Endothelial cell of umbilical vein (primary cell): ENCODE measurements at regions not wholly inside any gene's neighbourhood (a gene's known extent, or its start where the extent isn't known, plus 50 kb on each side); places are given as distances from the start of the nearest gene placed in this dataset.

Experiments
- BruUV-seq: library from RNA; stranded (reverse); fragments of 400-500 nt; replicated peaks from 2 replicates; lab custom pipeline; 2021; lab: Mats Ljungman, UMichigan
- CTCF ChIA-PET: fragments of 300-600, 350-600 bp; sonication (Branson Sonifier 250); formaldehyde crosslinking; loops from one replicate; lab custom pipeline; 2021; ENCODE audit warnings: antibody characterized with exemption, inconsistent platforms; lab: Charles Lee
- POLR2A ChIA-PET: fragments of 300-600, 350-600 bp; sonication (Branson Sonifier 250); formaldehyde crosslinking; loops from one replicate; lab custom pipeline; 2021; ENCODE audit warnings: antibody characterized with exemption, inconsistent platforms; lab: Charles Lee
- DNase-seq: peaks from one replicate; pipeline ENCODE4 v3.0.0-alpha.2; 2011; ENCODE audit warnings: low read depth, low spot score
- FAIRE-seq: peaks from 2 replicates; lab custom pipeline; 2011; peaks lifted over from hg19 to GRCh38; lab: Jason Lieb, UNC
- H2AFZ ChIP-seq: 2 replicates; pipeline ENCODE4 v1.6.0; 2012; ENCODE audit warnings: low read depth, low read length, control low read depth, inconsistent platforms
- H3K27ac ChIP-seq: 2 replicates; pipeline ENCODE4 v1.5.1; 2011; ENCODE audit warnings: low read depth, mild to moderate bottlenecking, control low read depth, low read length, moderate library complexity; ENCODE audit not compliant: insufficient read depth
- H3K27me3 ChIP-seq, 2 experiments: 2 replicates each; pipeline versions ENCODE4 v1.6.0 to v1.6.1; 2011; ENCODE audit warnings: low read length in 2 of 2, mixed read lengths in 1 of 2; ENCODE audit not compliant: control insufficient read depth in 2 of 2, insufficient read depth in 2 of 2
- H3K36me3 ChIP-seq, 2 experiments: 2 replicates in 1 of 2; 3 replicates in 1 of 2; pipeline ENCODE4 v1.5.1; 2011; ENCODE audit warnings: low read length in 2 of 2, mild to moderate bottlenecking in 1 of 2, moderate library complexity in 1 of 2; ENCODE audit not compliant: control insufficient read depth in 2 of 2, insufficient read depth in 2 of 2; ENCODE audit errors: extremely low read depth in 1 of 2
- H3K4me1 ChIP-seq: 3 replicates; pipeline ENCODE4 v1.5.1; 2011; ENCODE audit warnings: mild to moderate bottlenecking, low read length; ENCODE audit not compliant: control insufficient read depth, insufficient read depth; ENCODE audit errors: extremely low read depth
- H3K4me2 ChIP-seq: 2 replicates; pipeline ENCODE4 v1.6.1; 2011; ENCODE audit warnings: low read length, control low read depth, mixed read lengths; ENCODE audit not compliant: insufficient read depth
- H3K4me3 ChIP-seq, 3 experiments: fragments of 200-600 bp in 1 of 3; sonication (generic), shearing (Covaris generic) in 1 of 3; replicated peaks in 1 of 3; 2 replicates each; pipeline ENCODE4 v1.5.1; 2011 to 2016; ENCODE audit warnings: control low read depth in 3 of 3, low read length in 3 of 3, mild to moderate bottlenecking in 2 of 3, inconsistent platforms in 1 of 3, low read depth in 1 of 3, moderate library complexity in 1 of 3; ENCODE audit not compliant: insufficient read depth in 1 of 3
- H3K79me2 ChIP-seq: 2 replicates; pipeline ENCODE4 v1.6.0; 2012; ENCODE audit warnings: low read length, inconsistent platforms; ENCODE audit not compliant: control insufficient read depth, insufficient read depth
- H3K9ac ChIP-seq: replicated peaks from 2 replicates; pipeline ENCODE3; 2011; ENCODE audit warnings: low read length, control low read depth; ENCODE audit not compliant: insufficient read depth; ENCODE audit errors: extremely low read depth
- H3K9me1 ChIP-seq: replicated peaks from 3 replicates; pipeline ENCODE4 v1.6.0; 2011; ENCODE audit warnings: mild to moderate bottlenecking, low read length; ENCODE audit not compliant: control insufficient read depth, insufficient read depth; ENCODE audit errors: extremely low read depth
- H3K9me3 ChIP-seq: replicated peaks from 2 replicates; pipeline ENCODE4 v1.5.1; 2012; ENCODE audit warnings: low read length, inconsistent platforms; ENCODE audit not compliant: control insufficient read depth, insufficient read depth
- H4K20me1 ChIP-seq: replicated peaks from 2 replicates; pipeline ENCODE3; 2011; ENCODE audit warnings: mild to moderate bottlenecking, low read length; ENCODE audit not compliant: control insufficient read depth, insufficient read depth; ENCODE audit errors: extremely low read depth
- CTCF ChIP-seq, 2 donors: IDR thresholded peaks; 1 replicate in 1 of 2; 2 replicates in 1 of 2; pipeline ENCODE4 v1.5.1; 2011; ENCODE audit warnings: low read length in 2 of 2, mild to moderate bottlenecking in 2 of 2, moderate library complexity in 2 of 2, control low read depth in 1 of 2, inconsistent platforms in 1 of 2, low read depth in 1 of 2; ENCODE audit not compliant: insufficient read depth in 1 of 2; ENCODE audit errors: extremely low read depth in 1 of 2
- EZH2 ChIP-seq: IDR thresholded peaks from 2 replicates; pipeline ENCODE4 v1.6.1; 2012; ENCODE audit warnings: borderline replicate concordance, low read depth, mild to moderate bottlenecking, moderate library complexity, low read length, inconsistent platforms; ENCODE audit not compliant: severe bottlenecking
- GATA2 ChIP-seq: IDR thresholded peaks from 2 replicates; pipeline ENCODE4 v1.7.0; 2011; ENCODE audit warnings: low read depth, mild to moderate bottlenecking, moderate library complexity, mixed read lengths, low read length; ENCODE audit not compliant: insufficient read length, insufficient read depth
- JUN ChIP-seq: IDR thresholded peaks from 2 replicates; pipeline ENCODE4 v1.6.1; 2011; ENCODE audit warnings: borderline replicate concordance, low read depth; ENCODE audit not compliant: insufficient read length, insufficient read depth
- MYC ChIP-seq: IDR thresholded peaks from one replicate; pipeline ENCODE4 v1.6.1; 2011; ENCODE audit warnings: mild to moderate bottlenecking, low read depth, low read length
- POLR2AphosphoS5 ChIP-seq: IDR thresholded peaks from 2 replicates; pipeline ENCODE4 v1.6.1; 2012; ENCODE audit warnings: low read depth, mild to moderate bottlenecking, control low read depth, low read length, moderate library complexity; ENCODE audit not compliant: insufficient read depth
- dilution Hi-C: fragments of 300-500 bp; cut with MboI; formaldehyde crosslinking; loops from one replicate; pipeline ENCODE4 v1.15.0; 2019; ENCODE audit warnings: low sequenced_read_pairs; ENCODE audit not compliant: extremely low pct_ligation_motif_present
- intact Hi-C: fragments of 100-400 bp; cut with micrococcal nuclease; formaldehyde crosslinking; loops from one replicate; pipeline ENCODE4 v1.10.0; 2022

- intact Hi-C loops, result no loop called here
- CTCF ChIA-PET, result no interaction called here
- no peaks in the 10 kb centered on the region for H4K20me1 ChIP-seq
- no peak for TF ChIP-seq EZH2
- TF ChIP-seq POLR2AphosphoS5, result no peak
- TF ChIP-seq JUN, result no peak
- no peak for TF ChIP-seq CTCF (IDR thresholded peaks at IDR 0.05; ENCODE audit: extremely low read depth in 1 of 2, insufficient read depth in 1 of 2, low read depth in 1 of 2, low read length in 2 of 2)
- H2AFZ ChIP-seq, result no peak overlapping the region
- no peak overlapping the region for H3K4me2 ChIP-seq
- POLR2A ChIA-PET, result no interaction called here
- no peak for DNase-seq
- H3K4me1 ChIP-seq, result no peaks in the 10 kb centered on the region
- H3K27ac ChIP-seq, result no peak overlapping the region
- H3K36me3 ChIP-seq, result no peaks in the 10 kb centered on the region
- no peaks in the 10 kb centered on the region for H3K79me2 ChIP-seq
- dilution Hi-C loops, result no loop called here
- no TSS peak for BruUV-seq
- no peaks in the 10 kb centered on the region for H3K9me1 ChIP-seq
- no peaks in the 10 kb centered on the region for H3K27me3 ChIP-seq
- H3K9me3 ChIP-seq, result no peaks in the 10 kb centered on the region
- no peak overlapping the region for H3K4me3 ChIP-seq
- H3K9ac ChIP-seq, result no peak overlapping the region
- no peak for FAIRE-seq
These were observed 347.9 kb upstream of the CDH19 start for GRCh38 chr18:66951750-66952149.

DNA sequence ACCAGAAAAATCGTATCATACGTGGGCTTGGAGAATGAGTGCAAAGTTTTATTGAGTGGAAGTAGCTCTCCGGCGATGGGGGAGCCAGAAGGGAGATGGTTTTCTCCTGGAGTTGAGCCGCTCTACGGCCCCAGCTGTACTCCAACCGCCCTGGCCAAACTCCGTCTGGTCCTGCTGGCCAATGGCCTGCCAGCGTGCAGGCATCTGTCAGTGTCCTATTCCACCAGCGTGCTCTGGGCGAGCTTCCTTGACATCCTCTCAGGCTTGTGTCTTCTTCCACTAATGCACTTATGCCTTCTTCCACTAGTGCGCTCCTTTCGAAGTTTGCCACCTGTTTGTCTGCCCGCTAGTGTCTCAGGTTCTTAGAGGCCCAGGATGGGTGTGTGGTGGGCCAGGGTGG is 345.5 kb upstream of the CDH19 start:
- dilution Hi-C loops, result no loop called here
- H3K4me3 ChIP-seq, result no peak overlapping the region
- H3K27me3 ChIP-seq, result no peaks in the 10 kb centered on the region
- no peak overlapping the region for H3K27ac ChIP-seq
- H4K20me1 ChIP-seq, result no peaks in the 10 kb centered on the region
- BruUV-seq, result no TSS peak
- no peaks in the 10 kb centered on the region for H3K9me1 ChIP-seq
- H3K79me2 ChIP-seq, result no peaks in the 10 kb centered on the region
- no peaks in the 10 kb centered on the region for H3K36me3 ChIP-seq
- no peak for FAIRE-seq
- no peak overlapping the region for H3K9ac ChIP-seq
- no peak for TF ChIP-seq JUN
- TF ChIP-seq GATA2, result no peak
- TF ChIP-seq MYC, result no peak
- no peak for DNase-seq
- no peak overlapping the region for H3K4me2 ChIP-seq
- H2AFZ ChIP-seq, result no peak overlapping the region
- intact Hi-C loops, result no loop called here
- ChIA-PET CTCF (no interaction called here), POLR2A (no interaction called here)
- H3K9me3 ChIP-seq, result no peaks in the 10 kb centered on the region
- H3K4me1 ChIP-seq, result no peaks in the 10 kb centered on the region
